Esophagus squamous epithelium (tissue), 5 donors: ENCODE measurements at regions not wholly inside any gene's neighbourhood (a gene's known extent, or its start where the extent isn't known, plus 50 kb on each side); places are given as distances from the start of the nearest gene placed in this dataset.

ENCODE experiments used
- DNase-seq: peaks from one replicate; lab custom pipeline; 2025; lab: John Stamatoyannopoulos, UW
- H3K27ac ChIP-seq, 4 donors: fragments of 200-600 bp; sonication (generic); one replicate each; pipeline ENCODE4 v1.5.1; 2016 to 2019; ENCODE audit warnings: mild to moderate bottlenecking in 1 of 4
- H3K27me3 ChIP-seq, 4 donors: fragments of 200-600 bp; sonication (generic); 1 replicate in 3 of 4; 2 replicates in 1 of 4; pipeline versions ENCODE4 v1.5.1 to v1.6.0; 2017 to 2021; ENCODE audit warnings: antibody characterized with exemption in 1 of 4
- H3K36me3 ChIP-seq, 3 donors: fragments of 200-600 bp; sonication (generic); one replicate each; pipeline ENCODE4 v1.5.1; 2016 to 2019
- H3K4me1 ChIP-seq, 3 donors: fragments of 200-600 bp; sonication (generic); one replicate each; pipeline ENCODE4 v1.5.1; 2017 to 2019
- H3K4me3 ChIP-seq, 4 donors: fragments of 200-600 bp; sonication (generic); 1 replicate in 3 of 4; 2 replicates in 1 of 4; pipeline ENCODE4 v1.5.1; 2016 to 2019; ENCODE audit warnings: mild to moderate bottlenecking in 2 of 4, moderate library complexity in 1 of 4
- H3K9me3 ChIP-seq, 3 donors: fragments of 200-600 bp; sonication (generic); one replicate each; pipeline ENCODE4 v1.5.1; 2016 to 2019
- POLR2A ChIP-seq, 4 donors: fragments of 450-650 bp; IDR thresholded peaks; one replicate each; pipeline ENCODE4 v1.6.1; 2017; ENCODE audit warnings: antibody characterized with exemption in 4 of 4, mild to moderate bottlenecking in 4 of 4, moderate library complexity in 3 of 4
- WGBS, 2 donors: methylation state at CpG; one replicate each; pipeline ENCODE4 v1.1.5; 2018; 5-methylcytosine and 5-hydroxymethylcytosine counted together
- intact Hi-C: fragments of 100-400 bp; cut with DNase I; formaldehyde crosslinking; loops from one replicate; pipeline ENCODE4 v1.15.0; 2022
- TF ChIP-seq, protein P1 (sequence below), 6 experiments: fragments of 450-650 bp in 4 of 6; fragments of 200-600 bp in 2 of 6; sonication (generic) in 2 of 6; IDR thresholded peaks; one replicate each; pipeline ENCODE4 v1.5.1; 2016 to 2019; ENCODE audit warnings: antibody characterized with exemption in 6 of 6, mild to moderate bottlenecking in 4 of 6, moderate library complexity in 4 of 6
- donor health status: DM: yes; HTN: yes; CAD: no.

DNA sequence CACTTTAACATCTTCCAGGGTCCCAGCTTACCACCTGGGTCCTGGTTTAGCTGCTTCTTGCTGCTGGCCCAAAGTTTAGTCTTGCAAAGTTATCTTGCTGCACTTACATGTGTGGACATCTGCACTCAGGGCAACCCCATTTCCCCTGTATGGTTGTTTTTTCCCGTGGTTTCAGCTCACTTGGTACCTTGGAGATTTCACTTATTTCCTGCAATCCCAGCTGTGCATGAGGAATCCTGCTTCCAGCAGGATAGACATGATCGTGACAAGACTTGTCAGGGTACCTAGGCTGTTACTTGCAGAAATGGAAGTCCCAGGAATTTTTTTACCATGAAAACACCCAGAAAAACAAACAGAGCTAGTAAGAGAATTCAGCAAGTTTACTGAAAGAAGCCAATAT is 95.9 kb upstream of the LEP start:
- Histone ChIP-seq H3K27ac (no peak overlapping the region), H3K36me3 (no peaks in the 10 kb centered on the region), H3K9me3 (no peaks in the 10 kb centered on the region), H3K4me1 (no peaks in the 10 kb centered on the region), H3K4me3 (no peak overlapping the region), H3K27me3 (peaks cover 0 to 44% (median 0%) of the 10 kb centered on the region in 4 donors)
- TF ChIP-seq, protein P1, sequence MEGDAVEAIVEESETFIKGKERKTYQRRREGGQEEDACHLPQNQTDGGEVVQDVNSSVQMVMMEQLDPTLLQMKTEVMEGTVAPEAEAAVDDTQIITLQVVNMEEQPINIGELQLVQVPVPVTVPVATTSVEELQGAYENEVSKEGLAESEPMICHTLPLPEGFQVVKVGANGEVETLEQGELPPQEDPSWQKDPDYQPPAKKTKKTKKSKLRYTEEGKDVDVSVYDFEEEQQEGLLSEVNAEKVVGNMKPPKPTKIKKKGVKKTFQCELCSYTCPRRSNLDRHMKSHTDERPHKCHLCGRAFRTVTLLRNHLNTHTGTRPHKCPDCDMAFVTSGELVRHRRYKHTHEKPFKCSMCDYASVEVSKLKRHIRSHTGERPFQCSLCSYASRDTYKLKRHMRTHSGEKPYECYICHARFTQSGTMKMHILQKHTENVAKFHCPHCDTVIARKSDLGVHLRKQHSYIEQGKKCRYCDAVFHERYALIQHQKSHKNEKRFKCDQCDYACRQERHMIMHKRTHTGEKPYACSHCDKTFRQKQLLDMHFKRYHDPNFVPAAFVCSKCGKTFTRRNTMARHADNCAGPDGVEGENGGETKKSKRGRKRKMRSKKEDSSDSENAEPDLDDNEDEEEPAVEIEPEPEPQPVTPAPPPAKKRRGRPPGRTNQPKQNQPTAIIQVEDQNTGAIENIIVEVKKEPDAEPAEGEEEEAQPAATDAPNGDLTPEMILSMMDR (IDR thresholded peaks at IDR 0.05) = no peak
- no peak for TF ChIP-seq POLR2A (IDR thresholded peaks at IDR 0.05)
- intact Hi-C loops = no loop called here
- no peak for DNase-seq
- WGBS, 2 donors = 4 to 24% methylated on average over 2 of the region's 2 CpGs

DNA sequence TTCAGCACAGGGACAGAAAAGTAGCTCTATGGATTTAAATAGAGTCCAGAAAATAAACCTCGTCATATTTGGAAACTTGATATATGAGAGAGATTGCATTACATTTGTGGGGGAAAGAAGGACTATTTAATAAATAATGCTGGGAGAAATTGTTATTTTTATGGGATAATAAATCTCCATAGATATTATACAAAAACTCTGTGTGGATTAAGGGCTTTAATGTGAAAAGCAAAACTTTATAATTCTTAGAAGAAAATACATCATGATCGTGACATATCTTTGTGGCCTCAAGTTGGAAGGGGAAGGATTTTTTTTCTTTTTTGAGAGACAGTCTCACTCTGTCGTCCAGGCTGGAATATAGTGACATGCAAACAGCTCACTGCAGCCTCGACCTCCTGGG is 95.0 kb upstream of the LEP start:
- 51 to 61% methylated on average over 4 of the region's 4 CpGs for WGBS, 2 donors

DNA sequence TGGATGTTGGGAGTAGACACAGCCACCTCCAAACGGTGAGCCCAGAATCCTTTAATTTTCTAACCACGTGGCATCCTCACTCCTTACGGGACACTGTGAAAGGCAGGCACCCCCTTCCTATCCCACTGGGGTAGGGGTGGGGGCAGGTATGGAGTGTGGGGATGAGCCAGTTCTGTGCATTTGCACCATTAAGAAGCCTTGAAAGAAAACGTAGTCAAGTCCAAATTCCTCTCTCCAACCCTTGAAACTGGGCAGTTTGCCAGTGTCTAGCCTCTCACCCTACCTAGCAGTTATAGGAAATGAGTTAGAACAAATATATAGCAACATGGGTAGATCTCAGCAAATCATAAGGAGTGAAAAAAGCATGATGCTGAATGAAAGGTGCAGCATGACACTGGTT is 92.4 kb upstream of the LEP start:
- H3K27ac ChIP-seq = no peak overlapping the region
- no peaks in the 10 kb centered on the region for H3K9me3 ChIP-seq
- H3K36me3 ChIP-seq = no peaks in the 10 kb centered on the region
- H3K4me1 ChIP-seq = no peaks in the 10 kb centered on the region
- no peak overlapping the region for H3K4me3 ChIP-seq
- TF ChIP-seq POLR2A (IDR thresholded peaks at IDR 0.05) = no peak
- TF ChIP-seq, protein P1 (IDR thresholded peaks at IDR 0.05) = no peak
- intact Hi-C loops = no loop called here
- WGBS, 2 donors = 0 to 64% methylated on average over 1 to 4 of the region's 4 CpGs
- peaks cover 0 to 41% (median 0%) of the 10 kb centered on the region in 4 donors for H3K27me3 ChIP-seq
- no peak for DNase-seq

More for the DNA sequence above, 95.0 kb upstream of the LEP start:
- no peak for DNase-seq
- TF ChIP-seq, protein P1 (IDR thresholded peaks at IDR 0.05) = no peak
- no peak for TF ChIP-seq POLR2A (IDR thresholded peaks at IDR 0.05)
- intact Hi-C loops = no loop called here
- Histone ChIP-seq H3K9me3 (no peaks in the 10 kb centered on the region), H3K27ac (no peak overlapping the region), H3K4me3 (no peak overlapping the region), H3K27me3 (peaks cover 0 to 45% (median 0%) of the 10 kb centered on the region in 4 donors), H3K4me1 (no peaks in the 10 kb centered on the region), H3K36me3 (no peaks in the 10 kb centered on the region)

DNA sequence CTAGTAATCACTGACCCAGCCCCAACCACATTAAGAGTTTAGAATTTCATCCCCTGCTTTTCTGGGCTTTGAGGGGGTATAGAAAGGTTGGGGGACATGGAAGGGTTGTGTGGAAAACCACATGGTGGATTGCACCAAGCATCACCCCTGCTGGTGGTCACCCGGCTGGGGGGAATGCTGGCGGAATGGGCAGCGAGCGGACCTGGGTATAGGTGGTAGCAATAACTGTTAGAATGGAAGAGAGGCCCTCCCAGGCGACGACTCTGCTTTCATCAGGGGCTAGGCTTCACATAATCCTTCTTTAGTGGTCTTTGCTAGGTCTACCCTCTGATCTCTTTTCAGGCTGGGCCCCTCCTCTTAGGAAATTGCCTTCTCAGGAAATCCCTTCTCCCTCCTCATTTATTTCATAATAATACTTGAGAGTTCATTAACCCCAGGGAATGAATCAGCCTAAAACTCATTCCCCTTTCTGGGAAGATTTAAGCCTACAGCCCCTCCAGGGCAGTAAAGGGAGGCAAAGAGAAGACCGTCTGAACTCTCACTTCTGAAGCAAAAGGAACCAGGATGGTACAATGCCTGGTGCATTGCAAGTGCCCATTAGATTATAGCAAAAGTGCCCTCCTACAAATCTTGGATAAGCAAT is 90.7 kb upstream of the LEP start:
- H3K27ac ChIP-seq = no peak overlapping the region
- H3K36me3 ChIP-seq = no peaks in the 10 kb centered on the region
- DNase-seq = no peak
- 82 to 86% methylated on average over 7 of the region's 7 CpGs for WGBS, 2 donors
- TF ChIP-seq POLR2A (IDR thresholded peaks at IDR 0.05) = no peak
- TF ChIP-seq, protein P1 (IDR thresholded peaks at IDR 0.05) = no peak
- no peaks in the 10 kb centered on the region for H3K4me1 ChIP-seq
- no peak overlapping the region for H3K4me3 ChIP-seq
- peaks cover 0 to 41% (median 0%) of the 10 kb centered on the region in 4 donors for H3K27me3 ChIP-seq
- H3K9me3 ChIP-seq = no peaks in the 10 kb centered on the region
- intact Hi-C loops = no loop called here

DNA sequence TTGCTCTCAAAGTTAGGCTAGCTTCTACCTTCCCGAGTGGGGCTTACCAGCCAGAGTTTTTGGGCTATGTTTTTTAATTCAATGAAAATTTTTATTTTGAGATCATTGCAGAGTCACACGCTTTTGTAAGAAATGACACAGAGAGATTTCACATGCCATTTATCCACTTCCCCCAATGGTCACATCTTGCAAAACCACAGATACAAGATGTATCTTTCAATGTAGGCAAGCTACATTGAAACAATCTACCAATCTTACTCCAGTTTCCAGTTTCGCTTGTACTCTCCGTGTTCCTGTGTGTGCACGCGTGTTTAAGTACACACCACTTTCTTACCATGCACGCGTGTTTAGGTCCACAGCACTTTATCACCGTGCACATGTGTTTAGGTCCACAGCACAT is 89.4 kb upstream of the LEP start:
- H3K36me3 ChIP-seq = no peaks in the 10 kb centered on the region
- H3K9me3 ChIP-seq = no peaks in the 10 kb centered on the region
- H3K4me3 ChIP-seq = no peak overlapping the region
- peaks cover 0 to 44% (median 0%) of the 10 kb centered on the region in 4 donors for H3K27me3 ChIP-seq
- WGBS, 2 donors = 88 to 93% methylated on average over 9 of the region's 9 CpGs
- intact Hi-C loops = no loop called here
- no peak for DNase-seq
- TF ChIP-seq, protein P1 (IDR thresholded peaks at IDR 0.05) = no peak
- no peak for TF ChIP-seq POLR2A (IDR thresholded peaks at IDR 0.05)
- H3K4me1 ChIP-seq = no peaks in the 10 kb centered on the region
- no peak overlapping the region for H3K27ac ChIP-seq
